HEK293 (cell line): ENCODE measurements at regions not wholly inside any gene's neighbourhood (a gene's known extent, or its start where the extent isn't known, plus 50 kb on each side); places are given as distances from the start of the nearest gene placed in this dataset.

Experiments used
- CTCF ChIP-seq: fragments of 450-650 bp; formaldehyde crosslinking; IDR thresholded peaks from 2 replicates; pipeline ENCODE4 v1.5.1; 2016; ENCODE audit warnings: missing biosample characterization, missing genetic modification characterization
- PRDM4 ChIP-seq: fragments of 450-650 bp; formaldehyde crosslinking; IDR thresholded peaks from 2 replicates; pipeline ENCODE4 v1.5.1; 2017; ENCODE audit warnings: missing biosample characterization, missing genetic modification characterization
- ZBTB8A ChIP-seq: fragments of 450-650 bp; formaldehyde crosslinking; IDR thresholded peaks from 2 replicates; pipeline ENCODE4 v1.5.1; 2016; ENCODE audit warnings: missing biosample characterization, missing genetic modification characterization
- ZNF274 ChIP-seq, 2 experiments: fragments of 200-500 bp in 1 of 2; fragments of 450-650 bp in 1 of 2; sonication (Bioruptor generic) in 1 of 2; formaldehyde crosslinking in 1 of 2; IDR thresholded peaks; 2 replicates each; pipeline versions ENCODE4 v1.5.1 to v1.6.1; 2014 to 2016; ENCODE audit warnings: borderline replicate concordance in 1 of 2, inconsistent platforms in 1 of 2, low read length in 1 of 2, missing biosample characterization in 1 of 2, missing genetic modification characterization in 1 of 2
- ZNF362 ChIP-seq: fragments of 450-650 bp; formaldehyde crosslinking; IDR thresholded peaks from 2 replicates; pipeline ENCODE4 v1.5.1; 2016; ENCODE audit warnings: missing biosample characterization, missing genetic modification characterization
- ZNF768 ChIP-seq: fragments of 450-650 bp; formaldehyde crosslinking; IDR thresholded peaks from 2 replicates; pipeline ENCODE4 v1.5.1; 2018; ENCODE audit warnings: missing biosample characterization, mild to moderate bottlenecking, missing genetic modification characterization

- TF ChIP-seq PRDM4 (tag by site-specific recombination) (no peak), ZNF768 (tag by site-specific recombination) (no peak), ZNF274 (IDR thresholded peaks at IDR 0.05; ENCODE audit: low read length) (no peak), ZNF274 (tag by site-specific recombination; IDR thresholded peaks at IDR 0.05; ENCODE audit: borderline replicate concordance) (no peak), ZNF362 (tag by site-specific recombination) (no peak), CTCF (no peak), ZBTB8A (no peak)
Observed at GRCh38 chr5:27652505-27652904, 614.1 kb upstream of the CDH9 start.
